ENCODE measurements at regions not wholly inside any gene's neighbourhood (a gene's known extent, or its start where the extent isn't known, plus 50 kb on each side); places are given as distances from the start of the nearest gene placed in this dataset.

DNA sequence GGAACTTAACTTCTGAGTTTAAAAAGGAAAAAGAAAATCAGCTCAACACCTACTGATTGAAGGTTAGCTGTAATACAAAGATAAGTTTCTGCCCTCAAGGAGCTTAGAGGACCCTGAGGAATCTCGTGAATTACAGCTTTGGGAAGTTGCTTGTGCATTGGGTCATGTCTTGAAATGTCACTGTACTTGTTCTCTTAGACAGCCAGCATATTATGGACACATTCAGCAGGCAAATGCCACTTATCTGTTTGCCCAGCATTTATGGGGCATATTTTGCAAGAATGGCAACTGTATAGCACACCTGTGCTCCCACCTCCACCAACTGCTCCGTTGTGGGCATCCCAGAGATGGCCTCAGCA, 263.6 kb upstream of the CRY1 start:
- TF ChIP-seq, protein P1, sequence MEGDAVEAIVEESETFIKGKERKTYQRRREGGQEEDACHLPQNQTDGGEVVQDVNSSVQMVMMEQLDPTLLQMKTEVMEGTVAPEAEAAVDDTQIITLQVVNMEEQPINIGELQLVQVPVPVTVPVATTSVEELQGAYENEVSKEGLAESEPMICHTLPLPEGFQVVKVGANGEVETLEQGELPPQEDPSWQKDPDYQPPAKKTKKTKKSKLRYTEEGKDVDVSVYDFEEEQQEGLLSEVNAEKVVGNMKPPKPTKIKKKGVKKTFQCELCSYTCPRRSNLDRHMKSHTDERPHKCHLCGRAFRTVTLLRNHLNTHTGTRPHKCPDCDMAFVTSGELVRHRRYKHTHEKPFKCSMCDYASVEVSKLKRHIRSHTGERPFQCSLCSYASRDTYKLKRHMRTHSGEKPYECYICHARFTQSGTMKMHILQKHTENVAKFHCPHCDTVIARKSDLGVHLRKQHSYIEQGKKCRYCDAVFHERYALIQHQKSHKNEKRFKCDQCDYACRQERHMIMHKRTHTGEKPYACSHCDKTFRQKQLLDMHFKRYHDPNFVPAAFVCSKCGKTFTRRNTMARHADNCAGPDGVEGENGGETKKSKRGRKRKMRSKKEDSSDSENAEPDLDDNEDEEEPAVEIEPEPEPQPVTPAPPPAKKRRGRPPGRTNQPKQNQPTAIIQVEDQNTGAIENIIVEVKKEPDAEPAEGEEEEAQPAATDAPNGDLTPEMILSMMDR (conservative IDR thresholded peaks at IDR 0.05; ENCODE audit: low read depth, low read length) = no peak
- TF ChIP-seq EZH2phosphoT487 (IDR thresholded peaks at IDR 0.05; ENCODE audit: borderline replicate concordance, low read length) = no peak

Measured in PC-3 (cell line).